OCI-LY1 (cell line): ENCODE measurements at regions not wholly inside any gene's neighbourhood (a gene's known extent, or its start where the extent isn't known, plus 50 kb on each side); places are given as distances from the start of the nearest gene placed in this dataset.

Experiments
- EZH2 ChIP-seq: fragments of 200-600 bp; sonication (generic), shearing (Covaris generic); IDR thresholded peaks from 2 replicates; pipeline ENCODE4 v1.8.0; 2017; ENCODE audit warnings: borderline replicate concordance, mixed run types, mild to moderate bottlenecking, antibody characterized with exemption, low read length, moderate library complexity, mixed read lengths
- TF ChIP-seq, protein P1 (sequence below): fragments of 200-600 bp; sonication (generic), shearing (Covaris generic); IDR thresholded peaks from 2 replicates; pipeline ENCODE4 v1.5.1; 2017; ENCODE audit warnings: mild to moderate bottlenecking, antibody characterized with exemption, low read length, moderate library complexity, mixed read lengths

DNA sequence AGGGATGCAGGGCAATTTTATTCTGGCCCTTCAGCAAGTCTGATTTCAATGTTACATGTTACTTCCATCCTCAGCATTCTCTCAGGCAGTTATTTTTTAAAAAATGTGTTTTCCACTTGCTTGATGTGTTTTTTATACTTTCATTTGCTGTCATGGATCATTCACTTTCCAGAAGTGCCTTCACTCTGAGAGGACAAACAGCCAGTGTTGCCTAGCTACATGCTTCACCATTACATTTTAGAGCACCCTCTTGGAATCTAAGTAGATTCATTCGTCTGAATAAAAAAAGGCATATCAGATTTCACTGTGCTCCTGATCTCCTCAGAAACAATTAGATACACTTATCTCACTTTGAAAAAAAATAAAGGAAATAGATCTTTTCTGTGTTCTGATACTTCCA, 93.6 kb upstream of the POU1F1 start:
- TF ChIP-seq, protein P1, sequence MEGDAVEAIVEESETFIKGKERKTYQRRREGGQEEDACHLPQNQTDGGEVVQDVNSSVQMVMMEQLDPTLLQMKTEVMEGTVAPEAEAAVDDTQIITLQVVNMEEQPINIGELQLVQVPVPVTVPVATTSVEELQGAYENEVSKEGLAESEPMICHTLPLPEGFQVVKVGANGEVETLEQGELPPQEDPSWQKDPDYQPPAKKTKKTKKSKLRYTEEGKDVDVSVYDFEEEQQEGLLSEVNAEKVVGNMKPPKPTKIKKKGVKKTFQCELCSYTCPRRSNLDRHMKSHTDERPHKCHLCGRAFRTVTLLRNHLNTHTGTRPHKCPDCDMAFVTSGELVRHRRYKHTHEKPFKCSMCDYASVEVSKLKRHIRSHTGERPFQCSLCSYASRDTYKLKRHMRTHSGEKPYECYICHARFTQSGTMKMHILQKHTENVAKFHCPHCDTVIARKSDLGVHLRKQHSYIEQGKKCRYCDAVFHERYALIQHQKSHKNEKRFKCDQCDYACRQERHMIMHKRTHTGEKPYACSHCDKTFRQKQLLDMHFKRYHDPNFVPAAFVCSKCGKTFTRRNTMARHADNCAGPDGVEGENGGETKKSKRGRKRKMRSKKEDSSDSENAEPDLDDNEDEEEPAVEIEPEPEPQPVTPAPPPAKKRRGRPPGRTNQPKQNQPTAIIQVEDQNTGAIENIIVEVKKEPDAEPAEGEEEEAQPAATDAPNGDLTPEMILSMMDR: no peak
- TF ChIP-seq EZH2: no peak
